ENCODE measurements at regions not wholly inside any gene's neighbourhood (a gene's known extent, or its start where the extent isn't known, plus 50 kb on each side); places are given as distances from the start of the nearest gene placed in this dataset.
"Not testable (repeated sequence)": the region's sequence is repeated elsewhere in the genome, so short reads cannot be mapped to it uniquely, and the experiment has no call there.

DNA sequence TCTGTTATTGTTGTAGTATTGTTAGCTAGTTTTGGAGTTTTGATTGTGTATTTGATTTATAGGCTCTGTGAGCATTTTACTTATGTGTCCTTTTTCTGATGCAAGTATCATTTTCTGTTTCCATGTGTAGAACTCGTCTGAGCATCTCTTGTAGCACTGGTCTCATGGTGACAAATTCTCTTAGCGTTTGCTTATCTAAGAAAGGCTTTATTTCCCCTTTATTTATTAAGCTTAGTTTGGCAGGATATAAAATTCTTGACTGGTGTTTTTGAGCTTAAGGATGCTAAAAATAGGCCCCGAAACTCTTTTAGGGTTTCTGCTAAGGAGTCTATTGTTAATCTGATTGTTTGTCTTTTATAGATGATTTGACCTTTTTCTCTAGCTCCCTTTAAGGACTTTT, 57.6 kb upstream of the THUMPD2 start:
- no peak overlapping the region for H3K9ac ChIP-seq (ENCODE audit: insufficient read length)
- no peak for DNase-seq (ENCODE audit: low read depth, low spot score)
- no peaks in the 10 kb centered on the region for H3K36me3 ChIP-seq (ENCODE audit: insufficient read depth, low read length)
- H3K4me3 ChIP-seq, result no peak overlapping the region
- H3K9me3 ChIP-seq (ENCODE audit: low read depth, low read length), result no peaks in the 10 kb centered on the region
- H3K27ac ChIP-seq, result no peak overlapping the region
- TF ChIP-seq POLR2AphosphoS5 (IDR thresholded peaks at IDR 0.05; ENCODE audit: borderline replicate concordance, low read depth, low read length) (no peak), FOXP2 (optimal IDR thresholded peaks at IDR 0.05; ENCODE audit: control extremely low read depth, extremely low read length, insufficient read depth) (no peak), EZH2 (IDR thresholded peaks at IDR 0.05) (no peak)

- Histone ChIP-seq H3K9me3 (ENCODE audit: low read depth, low read length) (no peaks in the 10 kb centered on the region), H3K4me3 (no peak overlapping the region), H3K36me3 (ENCODE audit: insufficient read depth, low read length) (no peaks in the 10 kb centered on the region), H3K9ac (ENCODE audit: insufficient read length) (no peak overlapping the region), H3K27ac (no peak overlapping the region)
- no peak for DNase-seq (ENCODE audit: low read depth, low spot score)
- TF ChIP-seq POLR2AphosphoS5 (IDR thresholded peaks at IDR 0.05; ENCODE audit: borderline replicate concordance, low read depth, low read length) (no peak), EZH2 (IDR thresholded peaks at IDR 0.05) (no peak), FOXP2 (optimal IDR thresholded peaks at IDR 0.05; ENCODE audit: control extremely low read depth, extremely low read length, insufficient read depth) (no peak)
Measured at GRCh38 chr2:39834426-39834825, 55.4 kb upstream of the THUMPD2 start.

DNA sequence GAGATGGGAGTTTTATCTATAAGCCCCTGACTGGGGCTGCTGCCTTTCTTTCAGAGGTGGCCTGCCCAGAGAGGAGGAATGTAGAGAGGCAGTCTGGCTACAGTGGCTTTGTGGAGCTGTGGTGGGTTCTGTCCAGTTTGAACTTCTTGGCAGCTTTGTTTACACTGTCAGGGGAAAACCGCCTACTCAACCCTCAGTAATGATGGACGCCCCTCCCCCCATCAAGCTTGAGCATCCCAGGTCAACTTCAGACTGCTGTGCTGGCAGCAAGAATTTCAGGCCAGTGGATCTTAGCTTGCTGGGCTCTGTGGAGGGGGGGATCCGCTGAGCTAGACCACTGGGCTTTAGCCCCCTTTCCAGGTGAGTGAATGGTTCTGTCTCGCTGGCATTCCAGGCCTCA, 51.6 kb upstream of the THUMPD2 start:
- DNase-seq (ENCODE audit: low read depth, low spot score); H3K9me3 ChIP-seq (ENCODE audit: low read depth, low read length); H3K9ac ChIP-seq (ENCODE audit: insufficient read length); H3K4me3 ChIP-seq; H3K36me3 ChIP-seq (ENCODE audit: insufficient read depth, low read length); H3K27ac ChIP-seq: not testable (repeated sequence)
